SK-N-MC (cell line): ENCODE measurements at regions not wholly inside any gene's neighbourhood (a gene's known extent, or its start where the extent isn't known, plus 50 kb on each side); places are given as distances from the start of the nearest gene placed in this dataset.

Experiments
- EZH2 ChIP-seq: fragments of 200-600 bp; sonication (generic); IDR thresholded peaks from one replicate; pipeline ENCODE4 v1.6.1; 2017; ENCODE audit warnings: antibody characterized with exemption
- POLR2AphosphoS5 ChIP-seq: IDR thresholded peaks from 2 replicates; pipeline ENCODE4 v1.6.1; 2012; ENCODE audit warnings: mild to moderate bottlenecking, low read depth, low read length, borderline replicate concordance

DNA sequence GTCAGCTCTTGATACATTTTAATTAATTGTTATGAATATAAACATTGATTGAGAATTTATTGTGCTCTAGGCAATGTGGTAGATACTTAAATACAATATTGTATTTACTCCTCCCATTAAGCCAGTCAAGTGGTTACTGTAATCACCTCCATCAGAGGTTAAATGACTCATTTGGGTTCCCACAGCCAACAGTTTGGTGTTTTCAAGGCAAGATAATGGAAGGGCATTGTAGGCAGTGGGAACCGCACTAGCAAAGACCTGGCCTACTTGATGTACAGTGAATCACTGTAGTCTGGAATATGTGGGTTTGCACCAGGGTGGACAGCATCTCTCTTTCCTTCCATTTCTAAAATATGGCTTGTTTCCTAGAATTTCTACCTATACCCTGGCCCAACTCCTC lies 127.4 kb downstream of the EDEM1 start:
- TF ChIP-seq POLR2AphosphoS5 (no peak), EZH2 (no peak)
